SK-N-SH (cell line): ENCODE measurements at regions not wholly inside any gene's neighbourhood (a gene's known extent, or its start where the extent isn't known, plus 50 kb on each side); places are given as distances from the start of the nearest gene placed in this dataset.
"Not testable (repeated sequence)": the region's sequence is repeated elsewhere in the genome, so short reads cannot be mapped to it uniquely, and the experiment has no call there.

Source experiments
- CTCF ChIP-seq: fragments of 200-600 bp; sonication (generic); IDR thresholded peaks from 2 replicates; pipeline ENCODE4 v1.6.1; 2017; ENCODE audit warnings: antibody characterized with exemption, mild to moderate bottlenecking, moderate library complexity
- GABPA ChIP-seq: IDR thresholded peaks from 2 replicates; pipeline ENCODE4 v1.4.0; 2012; ENCODE audit warnings: low read depth, mild to moderate bottlenecking
- RCOR1 ChIP-seq: fragments of 150-350 bp; IDR thresholded peaks from 2 replicates; pipeline ENCODE4 v1.6.1; 2017; ENCODE audit warnings: antibody characterized with exemption, low read length
- TEAD4 ChIP-seq: IDR thresholded peaks from 2 replicates; pipeline ENCODE4 v1.4.0; 2012; ENCODE audit warnings: mild to moderate bottlenecking, borderline replicate concordance; ENCODE audit not compliant: insufficient read depth

GRCh38 chr9:41833108-41833507, 296.1 kb downstream of the CNTNAP3B start:
- not testable (repeated sequence) for TF ChIP-seq CTCF, TEAD4, GABPA, RCOR1
